Vagina (tissue), 2 donors: ENCODE measurements at regions not wholly inside any gene's neighbourhood (a gene's known extent, or its start where the extent isn't known, plus 50 kb on each side); places are given as distances from the start of the nearest gene placed in this dataset.

Source experiments
- POLR2A ChIP-seq, 2 donors: fragments of 450-650 bp; IDR thresholded peaks; one replicate each; pipeline ENCODE4 v1.6.1; 2017; ENCODE audit warnings: antibody characterized with exemption in 2 of 2, mild to moderate bottlenecking in 2 of 2, moderate library complexity in 2 of 2
- POLR2AphosphoS5 ChIP-seq, 2 donors: sonication (generic); formaldehyde crosslinking; IDR thresholded peaks; one replicate each; pipeline ENCODE4 v1.9.0; 2017; ENCODE audit warnings: antibody characterized with exemption in 2 of 2, mild to moderate bottlenecking in 2 of 2, low read depth in 1 of 2; ENCODE audit not compliant: insufficient read depth in 1 of 2
- TF ChIP-seq, protein P1 (sequence below), 3 experiments: fragments of 450-650 bp in 2 of 3; fragments of 200-600 bp in 1 of 3; sonication (generic) in 1 of 3; IDR thresholded peaks; one replicate each; pipeline ENCODE4 v1.5.1; 2017 to 2019; ENCODE audit warnings: antibody characterized with exemption in 3 of 3, mild to moderate bottlenecking in 2 of 3, moderate library complexity in 2 of 3

DNA sequence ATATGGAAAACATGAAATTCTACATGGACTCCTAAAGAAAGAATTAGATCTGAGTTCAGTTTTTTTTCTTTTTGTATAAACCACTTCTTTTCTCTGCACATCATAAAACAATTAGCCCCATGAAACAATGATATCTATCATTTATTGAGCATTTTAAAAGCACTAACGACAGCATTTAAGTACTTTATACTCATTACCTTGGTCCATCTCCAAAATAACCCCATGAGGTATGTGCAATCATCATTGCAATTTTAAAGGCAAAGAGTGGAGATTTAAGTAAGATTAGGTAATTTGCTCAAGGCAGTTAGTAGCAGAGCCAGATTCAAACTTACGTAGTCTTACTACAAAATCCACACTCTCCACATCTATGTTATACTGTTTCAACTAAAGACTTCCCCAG lies 177.7 kb upstream of the RAG2 start:
- TF ChIP-seq, protein P1, sequence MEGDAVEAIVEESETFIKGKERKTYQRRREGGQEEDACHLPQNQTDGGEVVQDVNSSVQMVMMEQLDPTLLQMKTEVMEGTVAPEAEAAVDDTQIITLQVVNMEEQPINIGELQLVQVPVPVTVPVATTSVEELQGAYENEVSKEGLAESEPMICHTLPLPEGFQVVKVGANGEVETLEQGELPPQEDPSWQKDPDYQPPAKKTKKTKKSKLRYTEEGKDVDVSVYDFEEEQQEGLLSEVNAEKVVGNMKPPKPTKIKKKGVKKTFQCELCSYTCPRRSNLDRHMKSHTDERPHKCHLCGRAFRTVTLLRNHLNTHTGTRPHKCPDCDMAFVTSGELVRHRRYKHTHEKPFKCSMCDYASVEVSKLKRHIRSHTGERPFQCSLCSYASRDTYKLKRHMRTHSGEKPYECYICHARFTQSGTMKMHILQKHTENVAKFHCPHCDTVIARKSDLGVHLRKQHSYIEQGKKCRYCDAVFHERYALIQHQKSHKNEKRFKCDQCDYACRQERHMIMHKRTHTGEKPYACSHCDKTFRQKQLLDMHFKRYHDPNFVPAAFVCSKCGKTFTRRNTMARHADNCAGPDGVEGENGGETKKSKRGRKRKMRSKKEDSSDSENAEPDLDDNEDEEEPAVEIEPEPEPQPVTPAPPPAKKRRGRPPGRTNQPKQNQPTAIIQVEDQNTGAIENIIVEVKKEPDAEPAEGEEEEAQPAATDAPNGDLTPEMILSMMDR (IDR thresholded peaks at IDR 0.05) = no peak
- TF ChIP-seq POLR2A (IDR thresholded peaks at IDR 0.05) = no peak
- no peak for TF ChIP-seq POLR2AphosphoS5 (IDR thresholded peaks at IDR 0.05; ENCODE audit: insufficient read depth in 1 of 2, low read depth in 1 of 2)
